HepG2 (cell line): ENCODE measurements at regions not wholly inside any gene's neighbourhood (a gene's known extent, or its start where the extent isn't known, plus 50 kb on each side); places are given as distances from the start of the nearest gene placed in this dataset.

Experiments used
- ATAC-seq: fragments of 200-7000 bp; cut with Tn5 transposase; 3 replicates; pipeline ENCODE4 v1.9.1; 2020; ENCODE audit warnings: mild to moderate bottlenecking, moderate library complexity
- BruUV-seq: library from RNA; stranded (reverse); fragments of 400-500 nt; replicated peaks from 2 replicates; lab custom pipeline; 2021; lab: Mats Ljungman, UMichigan
- CTCF ChIA-PET: fragments of 300-600 bp; formaldehyde crosslinking; extraction: SDS; loops from one replicate; lab custom pipeline; 2021; ENCODE audit warnings: low total read pairs, inconsistent platforms, low intra/inter-chr PET ratio; lab: Yijun Ruan, JAX
- POLR2A ChIA-PET: fragments of 350-600 bp; sonication (Branson Sonifier 250); formaldehyde crosslinking; loops from one replicate; lab custom pipeline; 2020; ENCODE audit warnings: antibody characterized with exemption, inconsistent platforms; lab: Yijun Ruan, JAX
- DNase-seq: peaks from one replicate; pipeline ENCODE4 v3.0.0-alpha.2; 2015; ENCODE audit warnings: low spot score
- FAIRE-seq: peaks from 3 replicates; lab custom pipeline; 2011; peaks lifted over from hg19 to GRCh38; lab: Jason Lieb, UNC
- H2AFZ ChIP-seq: one replicate; pipeline ENCODE4 v1.6.1; 2011; ENCODE audit warnings: low read length, inconsistent platforms
- H3K27ac ChIP-seq: fragments of 300-600 bp; 3 replicates; pipeline ENCODE4 v1.8.0; 2011; ENCODE audit warnings: mixed run types, mild to moderate bottlenecking, mixed read lengths, low read length, inconsistent platforms; ENCODE audit not compliant: insufficient read depth; ENCODE audit errors: extremely low read length
- H3K27me3 ChIP-seq, 2 experiments: fragments of 200-600 bp in 1 of 2; 2 replicates in 1 of 2; 3 replicates in 1 of 2; pipeline versions ENCODE4 v1.6.0 to v1.8.0; 2011; ENCODE audit warnings: low read length in 2 of 2, mild to moderate bottlenecking in 2 of 2, moderate library complexity in 2 of 2, inconsistent platforms in 1 of 2; ENCODE audit not compliant: insufficient read depth in 2 of 2, control insufficient read depth in 1 of 2
- H3K36me3 ChIP-seq, 2 experiments: fragments of 200-600 bp in 1 of 2; replicated peaks in 1 of 2; 2 replicates in 1 of 2; 3 replicates in 1 of 2; pipeline versions ENCODE4 v1.5.1 to v1.8.0; 2011; ENCODE audit warnings: low read length in 2 of 2, inconsistent platforms in 1 of 2; ENCODE audit not compliant: insufficient read depth in 2 of 2, control insufficient read depth in 1 of 2
- H3K4me1 ChIP-seq: 2 replicates; pipeline ENCODE4 v1.5.1; 2012; ENCODE audit warnings: low read length, inconsistent platforms; ENCODE audit not compliant: insufficient read depth
- H3K4me2 ChIP-seq: 2 replicates; pipeline ENCODE4 v1.6.0; 2011; ENCODE audit warnings: low read depth, low read length, inconsistent platforms
- H3K4me3 ChIP-seq, 3 experiments: fragments of 200-600 bp in 1 of 3; sonication (generic), shearing (Covaris generic) in 1 of 3; replicated peaks in 1 of 3; 2 replicates each; pipeline ENCODE4 v1.5.1; 2011 to 2016; ENCODE audit warnings: low read length in 3 of 3, inconsistent platforms in 2 of 3, low read depth in 2 of 3, mild to moderate bottlenecking in 2 of 3, control low read depth in 1 of 3, mixed read lengths in 1 of 3; ENCODE audit not compliant: insufficient read depth in 1 of 3
- H3K79me2 ChIP-seq: one replicate; pipeline ENCODE4 v1.6.1; 2011; ENCODE audit warnings: low read length, inconsistent platforms; ENCODE audit not compliant: insufficient read depth
- H3K9ac ChIP-seq: 2 replicates; pipeline ENCODE4 v1.6.0; 2011; ENCODE audit warnings: mild to moderate bottlenecking, low read depth, low read length, inconsistent platforms; ENCODE audit not compliant: insufficient read depth
- H3K9me3 ChIP-seq: 2 replicates; pipeline ENCODE4 v1.5.1; 2012; ENCODE audit warnings: mild to moderate bottlenecking, low read length
- H4K20me1 ChIP-seq: 2 replicates; pipeline ENCODE4 v1.6.0; 2011; ENCODE audit warnings: inconsistent platforms, mild to moderate bottlenecking, low read length, moderate library complexity; ENCODE audit not compliant: insufficient read depth
- CBX1 ChIP-seq: IDR thresholded peaks from one replicate; pipeline ENCODE4 v1.6.1; 2016; ENCODE audit warnings: antibody characterized with exemption, low read depth
- CENPT ChIP-seq: sonication (generic); formaldehyde crosslinking; IDR thresholded peaks from 2 replicates; pipeline ENCODE4 v1.8.0; 2022; ENCODE audit warnings: low read depth, mild to moderate bottlenecking, moderate library complexity, missing genetic modification reagents
- FOXJ3 ChIP-seq: sonication (generic); formaldehyde crosslinking; IDR thresholded peaks from 2 replicates; pipeline ENCODE4 v1.4.0; 2020; ENCODE audit warnings: missing genetic modification reagents, mild to moderate bottlenecking, borderline replicate concordance
- GATAD1 ChIP-seq: IDR thresholded peaks from 2 replicates; pipeline ENCODE4 v1.6.1; 2016; ENCODE audit warnings: missing genetic modification reagents, missing compliant biosample characterization
- IRX3 ChIP-seq: sonication (generic); formaldehyde crosslinking; IDR thresholded peaks from 2 replicates; pipeline ENCODE4 v1.8.1; 2023; ENCODE audit warnings: mild to moderate bottlenecking, low read depth, missing genetic modification reagents, borderline replicate concordance
- RFX3 ChIP-seq: IDR thresholded peaks from 2 replicates; pipeline ENCODE4 v1.6.1; 2016; ENCODE audit warnings: missing biosample characterization, missing genetic modification reagents
- TEAD2 ChIP-seq: sonication (generic); formaldehyde crosslinking; IDR thresholded peaks from 2 replicates; pipeline ENCODE4 v1.9.0; 2021; ENCODE audit warnings: missing genetic modification reagents
- ZNF326 ChIP-seq: sonication (generic); formaldehyde crosslinking; IDR thresholded peaks from 2 replicates; pipeline ENCODE4 v1.4.0; 2020; ENCODE audit warnings: missing genetic modification reagents, borderline replicate concordance
- ZNF790 ChIP-seq: sonication (generic); formaldehyde crosslinking; IDR thresholded peaks from 2 replicates; pipeline ENCODE4 v1.8.0; 2022; ENCODE audit warnings: missing genetic modification reagents, mild to moderate bottlenecking, borderline replicate concordance
- ZSCAN25 ChIP-seq: sonication (generic); formaldehyde crosslinking; IDR thresholded peaks from 2 replicates; pipeline ENCODE4 v1.8.0; 2022; ENCODE audit warnings: mild to moderate bottlenecking, missing genetic modification reagents
- WGBS: methylation state at CpG from one replicate; pipeline ENCODE4 v1.1.6; 2017; ENCODE audit warnings: low lambda C conversion rate; 5-methylcytosine and 5-hydroxymethylcytosine counted together
- in situ Hi-C: cut with HindIII; loops from 2 replicates; pipeline ENCODE4 v1.10.0; 2017; ENCODE audit warnings: low pct_unique_long_range_greater_than_20kb; ENCODE audit not compliant: extremely low pct_ligation_motif_present
- intact Hi-C: fragments of 100-400 bp; cut with micrococcal nuclease; formaldehyde crosslinking; loops from one replicate; pipeline ENCODE4 v1.10.0; 2022; ENCODE audit not compliant: unreplicated experiment

DNA sequence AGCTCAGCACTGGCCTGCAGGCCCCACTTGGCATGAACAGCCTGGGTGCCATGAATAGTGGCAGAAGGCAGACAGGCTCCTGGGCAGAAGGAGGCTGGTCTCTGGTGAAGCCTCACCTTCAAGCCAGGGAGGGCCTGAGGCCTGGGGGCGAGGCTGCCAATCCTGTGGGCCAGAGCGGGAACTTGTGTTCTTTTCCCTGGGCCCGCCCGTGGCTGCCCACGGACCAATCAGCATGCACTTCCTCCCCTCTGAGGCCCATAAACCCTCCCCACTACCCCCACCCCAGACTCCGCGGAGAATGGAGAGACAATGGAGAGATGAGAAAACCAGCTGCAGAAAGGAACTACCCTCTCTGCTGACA lies 283.8 kb upstream of the ROBO1 start:
- no peak for FAIRE-seq
- Histone ChIP-seq H3K27ac (no peak overlapping the region), H3K4me2 (no peak overlapping the region), H3K79me2 (no peaks in the 10 kb centered on the region), H3K4me3 (no peak overlapping the region), H3K27me3 (peaks cover 2 to 3% of the 10 kb centered on the region in 2 experiments; a peak in 1 of 5 replicates), H2AFZ (no peak overlapping the region), H3K9ac (no peak overlapping the region), H3K36me3 (no peaks in the 10 kb centered on the region), H4K20me1 (no peaks in the 10 kb centered on the region), H3K9me3 (no peaks in the 10 kb centered on the region), H3K4me1 (no peaks in the 10 kb centered on the region)
- TF ChIP-seq GATAD1 (CRISPR knock-in tag) (no peak), ZSCAN25 (CRISPR knock-in tag) (no peak), CENPT (CRISPR knock-in tag) (no peak), FOXJ3 (CRISPR knock-in tag) (no peak), ZNF326 (CRISPR knock-in tag) (no peak), ZNF790 (no peak), CBX1 (no peak), RFX3 (CRISPR knock-in tag) (no peak), IRX3 (CRISPR knock-in tag) (no peak), TEAD2 (CRISPR knock-in tag) (no peak)
- 54% methylated on average over 7 of the region's 7 CpGs for WGBS
- in situ Hi-C loops, result no loop called here
- intact Hi-C loops, result no loop called here
- DNase-seq, result no peak
- ChIA-PET CTCF (no interaction called here), POLR2A (no interaction called here)
- no TSS peak for BruUV-seq
- ATAC-seq, result no peak; the same call in 2 of the 3 replicates
